Calu3 (cell line): ENCODE measurements at regions not wholly inside any gene's neighbourhood (a gene's known extent, or its start where the extent isn't known, plus 50 kb on each side); places are given as distances from the start of the nearest gene placed in this dataset.

Experiments used
- BruUV-seq: library from RNA; stranded (reverse); fragments of 400-500 nt; replicated peaks from 2 replicates; lab custom pipeline; 2021; lab: Mats Ljungman, UMichigan
- CTCF ChIA-PET: fragments of 300-600 bp; sonication (Branson Sonifier 250); formaldehyde crosslinking; loops from one replicate; lab custom pipeline; 2022; ENCODE audit warnings: antibody characterized with exemption; lab: Charles Lee
- DNase-seq: peaks from one replicate; pipeline ENCODE4 v3.0.0; 2022
- H3K27ac Mint-ChIP-seq: one replicate; pipeline ENCODE4 v1.8.0; 2022; ENCODE audit warnings: mixed read lengths; ENCODE audit not compliant: unreplicated experiment
- H3K27me3 Mint-ChIP-seq: one replicate; pipeline ENCODE4 v1.8.0; 2022; ENCODE audit warnings: mixed read lengths; ENCODE audit not compliant: unreplicated experiment
- H3K36me3 Mint-ChIP-seq: one replicate; pipeline ENCODE4 v1.8.0; 2022; ENCODE audit warnings: mild to moderate bottlenecking, moderate library complexity, mixed read lengths; ENCODE audit not compliant: insufficient read depth, unreplicated experiment
- H3K4me1 Mint-ChIP-seq: one replicate; pipeline ENCODE4 v1.8.0; 2022; ENCODE audit warnings: mild to moderate bottlenecking, low read depth, mixed read lengths; ENCODE audit not compliant: unreplicated experiment
- H3K4me3 Mint-ChIP-seq: one replicate; pipeline ENCODE4 v1.8.0; 2022; ENCODE audit warnings: mild to moderate bottlenecking, low read depth, moderate library complexity, mixed read lengths; ENCODE audit not compliant: unreplicated experiment
- H3K9me3 Mint-ChIP-seq: one replicate; pipeline ENCODE4 v1.8.0; 2022; ENCODE audit warnings: low read depth, mixed read lengths; ENCODE audit not compliant: unreplicated experiment
- CTCF ChIP-seq: fragments of 200-600 bp; IDR thresholded peaks from one replicate; pipeline ENCODE4 v1.8.0; 2022; ENCODE audit warnings: antibody characterized with exemption; ENCODE audit not compliant: unreplicated experiment
- intact Hi-C: fragments of 100-400 bp; cut with micrococcal nuclease; formaldehyde crosslinking; loops from one replicate; pipeline ENCODE4 v1.10.0; 2022; ENCODE audit not compliant: unreplicated experiment

- H3K9me3 Mint-ChIP-seq = peaks cover 2% of the 10 kb centered on the region
- no peaks in the 10 kb centered on the region for H3K4me1 Mint-ChIP-seq
- no peaks in the 10 kb centered on the region for H3K36me3 Mint-ChIP-seq
- no peak for DNase-seq
- intact Hi-C loops = no loop called here
- H3K27me3 Mint-ChIP-seq = no peaks in the 10 kb centered on the region
- no peak for TF ChIP-seq CTCF
- BruUV-seq = no TSS peak
- H3K27ac Mint-ChIP-seq = no peak overlapping the region
- H3K4me3 Mint-ChIP-seq = no peak overlapping the region
- CTCF ChIA-PET = no interaction called here
Measured at GRCh38 chr7:124688991-124689390, 76.6 kb downstream of the GPR37 start.

GRCh38 chr7:124686543-124687171, 78.9 kb downstream of the GPR37 start:
- Mint-ChIP-seq H3K9me3 (peaks cover 2% of the 10 kb centered on the region), H3K36me3 (no peaks in the 10 kb centered on the region), H3K27ac (no peak overlapping the region), H3K27me3 (no peaks in the 10 kb centered on the region), H3K4me3 (no peak overlapping the region), H3K4me1 (no peaks in the 10 kb centered on the region)
- CTCF ChIA-PET = interaction anchor here (0.6 kb wide), 1 partner anchor 430 kb away, joined by 3 read pairs; no protein-coding TSS in a partner anchor
- BruUV-seq = no TSS peak
- no peak for DNase-seq
- intact Hi-C loops = no loop called here
- TF ChIP-seq CTCF = no peak

GRCh38 chr7:124681946-124682345, 83.6 kb downstream of the GPR37 start:
- no peak for TF ChIP-seq CTCF
- CTCF ChIA-PET = no interaction called here
- Mint-ChIP-seq H3K36me3 (no peaks in the 10 kb centered on the region), H3K9me3 (no peaks in the 10 kb centered on the region), H3K27me3 (no peaks in the 10 kb centered on the region), H3K4me1 (no peaks in the 10 kb centered on the region), H3K27ac (no peak overlapping the region), H3K4me3 (no peak overlapping the region)
- no TSS peak for BruUV-seq
- intact Hi-C loops = no loop called here
- no peak for DNase-seq

GRCh38 chr7:124680304-124680703, 85.3 kb downstream of the GPR37 start:
- Mint-ChIP-seq H3K4me1 (no peaks in the 10 kb centered on the region), H3K27me3 (no peaks in the 10 kb centered on the region), H3K36me3 (no peaks in the 10 kb centered on the region), H3K9me3 (no peaks in the 10 kb centered on the region), H3K4me3 (no peak overlapping the region), H3K27ac (no peak overlapping the region)
- no peak for DNase-seq
- no TSS peak for BruUV-seq
- intact Hi-C loops = no loop called here
- TF ChIP-seq CTCF = no peak
- CTCF ChIA-PET = no interaction called here
